AG10803 (cell line): ENCODE measurements at regions not wholly inside any gene's neighbourhood (a gene's known extent, or its start where the extent isn't known, plus 50 kb on each side); places are given as distances from the start of the nearest gene placed in this dataset.
A peak's percentile ranks its signal among the peaks of the same experiment; 100 is the strongest.
"Not testable (repeated sequence)": the region's sequence is repeated elsewhere in the genome, so short reads cannot be mapped to it uniquely, and the experiment has no call there.

Experiments
- DNase-seq: peaks from one replicate; pipeline ENCODE4 v3.0.0; 2010; ENCODE audit warnings: low read depth
- H3K4me3 ChIP-seq: 2 replicates; pipeline ENCODE4 v1.5.1; 2011; ENCODE audit warnings: mild to moderate bottlenecking, low read length, control low read depth
- TF ChIP-seq, protein P1 (sequence below): conservative IDR thresholded peaks from 2 replicates; pipeline ENCODE4 v1.5.1; 2011; ENCODE audit warnings: mild to moderate bottlenecking, low read length, control low read depth, inconsistent platforms

DNA sequence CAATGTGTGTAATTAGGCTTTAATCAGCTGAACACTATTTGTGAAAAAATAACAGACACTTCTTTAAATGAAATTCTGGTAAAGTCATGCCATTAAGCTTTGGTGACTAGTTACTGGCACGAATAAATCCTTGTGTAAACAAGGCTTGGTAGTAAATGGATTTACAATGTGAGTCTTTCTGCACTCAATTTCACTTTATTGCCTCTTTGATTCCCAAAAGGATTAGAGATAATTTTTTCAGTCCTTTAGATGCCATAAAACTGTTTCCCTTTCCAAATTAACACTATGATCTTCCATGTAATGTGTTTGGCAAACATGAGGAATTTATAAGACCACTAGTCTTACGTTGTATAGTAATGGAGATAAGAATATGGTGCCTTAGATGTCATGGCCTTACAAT lies 339.5 kb upstream of the DNAJC19 start:
- H3K4me3 ChIP-seq: no peak overlapping the region
- TF ChIP-seq, protein P1, sequence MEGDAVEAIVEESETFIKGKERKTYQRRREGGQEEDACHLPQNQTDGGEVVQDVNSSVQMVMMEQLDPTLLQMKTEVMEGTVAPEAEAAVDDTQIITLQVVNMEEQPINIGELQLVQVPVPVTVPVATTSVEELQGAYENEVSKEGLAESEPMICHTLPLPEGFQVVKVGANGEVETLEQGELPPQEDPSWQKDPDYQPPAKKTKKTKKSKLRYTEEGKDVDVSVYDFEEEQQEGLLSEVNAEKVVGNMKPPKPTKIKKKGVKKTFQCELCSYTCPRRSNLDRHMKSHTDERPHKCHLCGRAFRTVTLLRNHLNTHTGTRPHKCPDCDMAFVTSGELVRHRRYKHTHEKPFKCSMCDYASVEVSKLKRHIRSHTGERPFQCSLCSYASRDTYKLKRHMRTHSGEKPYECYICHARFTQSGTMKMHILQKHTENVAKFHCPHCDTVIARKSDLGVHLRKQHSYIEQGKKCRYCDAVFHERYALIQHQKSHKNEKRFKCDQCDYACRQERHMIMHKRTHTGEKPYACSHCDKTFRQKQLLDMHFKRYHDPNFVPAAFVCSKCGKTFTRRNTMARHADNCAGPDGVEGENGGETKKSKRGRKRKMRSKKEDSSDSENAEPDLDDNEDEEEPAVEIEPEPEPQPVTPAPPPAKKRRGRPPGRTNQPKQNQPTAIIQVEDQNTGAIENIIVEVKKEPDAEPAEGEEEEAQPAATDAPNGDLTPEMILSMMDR: no peak
- no peak for DNase-seq

DNA sequence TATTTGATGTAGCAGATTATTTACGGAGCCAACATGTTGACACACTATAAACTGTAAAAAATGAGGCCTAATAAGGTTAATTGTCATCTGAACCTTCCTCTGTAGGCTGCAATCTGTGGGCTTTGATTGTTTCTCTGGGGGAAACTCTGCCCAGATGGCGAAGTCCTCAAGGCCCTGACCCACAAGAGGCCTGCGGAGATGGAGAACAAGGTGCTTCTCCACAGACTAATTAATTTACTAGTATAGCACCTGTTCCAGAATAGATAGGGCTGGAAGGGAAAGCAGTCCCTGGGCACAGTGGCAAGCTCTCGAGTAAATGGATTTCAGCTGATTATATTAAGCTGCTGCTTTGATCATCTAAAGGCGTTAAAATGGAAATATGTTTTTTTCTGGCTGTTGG lies 338.8 kb upstream of the DNAJC19 start:
- no peak for DNase-seq
- TF ChIP-seq, protein P1: no peak
- H3K4me3 ChIP-seq: no peak overlapping the region

DNA sequence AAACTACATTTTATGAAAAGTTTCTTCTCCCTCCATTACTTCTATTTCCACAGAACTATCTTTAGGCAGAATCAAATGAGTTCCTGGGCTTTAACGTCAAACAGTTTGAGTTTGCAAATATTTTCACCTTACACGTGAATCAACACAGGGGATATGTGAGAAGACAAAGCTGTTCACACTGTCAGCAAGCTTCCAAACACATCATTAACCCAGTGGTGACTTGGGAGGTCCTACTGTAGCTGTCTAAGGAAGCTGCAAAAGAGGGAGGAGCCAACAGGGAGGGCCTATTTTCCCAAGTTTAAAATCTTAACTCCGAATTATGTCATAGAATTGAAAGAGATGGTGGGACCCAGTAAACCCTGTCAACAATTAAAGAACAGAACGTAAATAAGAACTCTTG lies 337.8 kb upstream of the DNAJC19 start:
- TF ChIP-seq, protein P1: no peak
- DNase-seq: no peak
- H3K4me3 ChIP-seq: no peak overlapping the region

DNA sequence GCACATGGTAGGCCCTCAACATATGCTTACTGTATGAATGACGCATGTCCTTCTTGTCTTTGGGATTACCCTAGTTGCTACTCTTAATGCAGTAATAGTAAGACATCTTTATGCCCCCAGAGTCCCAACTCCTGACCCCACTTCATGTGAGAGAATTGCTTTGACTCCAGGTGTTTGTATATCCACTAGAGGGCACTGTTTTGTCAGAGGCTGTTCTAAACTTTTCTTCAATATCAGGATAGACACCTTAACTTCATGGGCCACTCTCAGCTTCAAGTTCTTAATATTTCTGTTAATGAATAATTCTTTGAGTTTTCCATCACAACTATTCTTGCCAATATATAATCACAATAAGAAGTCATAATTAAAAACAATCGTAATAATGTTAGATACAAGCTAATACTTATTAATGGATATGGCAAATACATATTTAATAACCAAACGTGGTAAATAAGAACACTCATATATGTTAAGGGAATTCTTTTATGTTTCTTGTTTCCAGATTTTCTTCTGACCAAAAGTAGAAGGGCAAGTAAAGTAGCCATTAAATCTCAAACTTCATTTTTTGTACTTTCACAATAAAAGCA lies 337.2 kb upstream of the DNAJC19 start:
- peak; percentile 9 for DNase-seq
- TF ChIP-seq, protein P1: peak; percentile 58
- no peak overlapping the region for H3K4me3 ChIP-seq

DNA sequence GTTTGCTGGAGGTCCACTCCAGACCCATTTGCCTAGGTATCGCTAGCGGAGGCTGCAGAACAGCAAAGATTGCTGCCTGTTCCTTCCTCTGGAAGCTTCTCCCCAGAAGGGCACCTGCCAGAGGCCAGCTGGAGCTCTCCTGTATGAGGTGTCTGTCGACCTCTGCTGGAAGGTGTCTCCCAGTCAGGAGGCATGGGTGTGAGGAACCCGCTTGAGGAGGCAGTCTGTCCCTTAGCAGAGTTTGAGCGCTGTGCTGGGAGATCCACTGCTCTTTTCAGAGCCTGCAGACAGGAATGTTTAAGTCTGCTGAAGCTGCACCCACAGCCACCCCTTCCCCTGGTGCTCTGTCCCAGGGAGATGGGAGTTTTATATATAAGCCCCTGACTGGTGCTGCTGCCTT lies 335.0 kb upstream of the DNAJC19 start:
- not testable (repeated sequence) for DNase-seq, H3K4me3 ChIP-seq

DNA sequence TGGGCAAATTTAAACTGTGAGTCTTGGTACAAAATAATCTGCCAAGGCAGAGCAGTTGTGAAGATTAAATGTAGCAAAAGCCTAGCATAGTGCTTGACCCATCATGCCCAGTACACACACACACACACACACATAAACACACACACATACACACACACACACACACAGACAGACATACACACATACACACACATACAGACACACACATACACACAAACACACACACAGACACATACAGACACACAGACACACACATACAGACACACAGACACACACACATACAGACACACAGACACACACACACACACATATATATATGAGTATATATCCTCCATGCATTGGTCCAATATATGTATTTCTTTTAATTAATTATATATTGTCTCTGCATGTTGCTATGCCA lies 328.8 kb upstream of the DNAJC19 start:
- TF ChIP-seq, protein P1: no peak
- no peak for DNase-seq

DNA sequence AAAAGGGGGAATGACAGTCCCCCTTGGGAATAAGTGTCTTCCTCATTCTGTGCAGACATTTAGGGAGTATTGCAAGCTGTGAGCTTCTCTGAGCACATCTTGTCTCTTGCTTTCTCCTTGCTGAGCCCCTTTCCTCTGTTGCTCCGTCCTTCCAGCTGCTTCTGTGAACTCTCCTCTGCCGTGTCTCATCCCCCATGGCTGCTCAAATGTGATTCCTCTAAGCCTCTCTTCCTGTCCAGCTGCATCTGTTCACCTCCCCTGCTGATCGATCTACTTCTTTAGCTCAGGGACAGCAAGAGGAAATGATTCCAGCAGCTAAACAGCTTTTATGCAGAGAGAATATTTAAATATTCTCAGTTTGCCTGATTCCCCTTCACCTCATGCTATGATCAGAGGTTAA lies 328.0 kb upstream of the DNAJC19 start:
- H3K4me3 ChIP-seq: no peak overlapping the region
- DNase-seq: no peak
- TF ChIP-seq, protein P1: no peak

More for the DNA sequence above, 328.8 kb upstream of the DNAJC19 start:
- H3K4me3 ChIP-seq: no peak overlapping the region

DNA sequence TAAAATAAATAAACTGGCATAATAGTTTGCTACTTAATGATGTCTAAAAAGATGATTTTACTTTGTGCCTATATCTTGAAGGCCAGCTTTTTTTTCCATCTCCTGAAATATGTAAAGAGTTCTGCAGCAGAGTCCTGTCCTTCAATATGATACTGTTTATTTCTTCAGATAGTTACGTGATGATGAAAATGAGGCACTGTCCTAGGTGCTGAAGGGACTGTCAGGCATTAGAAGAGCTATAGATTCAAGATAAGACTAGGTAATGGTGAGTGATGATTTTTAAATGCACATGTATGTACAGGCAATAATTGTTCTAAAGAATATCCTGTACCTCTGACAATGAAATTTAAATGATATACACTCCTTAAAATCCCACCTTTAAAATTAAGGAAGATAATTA lies 326.9 kb upstream of the DNAJC19 start:
- no peak for DNase-seq
- TF ChIP-seq, protein P1: no peak
- no peak overlapping the region for H3K4me3 ChIP-seq
